Naive B cell (primary cell): ENCODE measurements at regions not wholly inside any gene's neighbourhood (a gene's known extent, or its start where the extent isn't known, plus 50 kb on each side); places are given as distances from the start of the nearest gene placed in this dataset.

ENCODE experiments used
- ATAC-seq, 2 donors: fragments of 150-1000 bp; cut with Tn5 transposase; 2 replicates each; pipeline ENCODE4 v1.10.0; 2021; ENCODE audit warnings: low read depth in 2 of 2, mild to moderate bottlenecking in 2 of 2, moderate library complexity in 2 of 2
- DNase-seq: peaks from one replicate; pipeline ENCODE4 v3.0.0; 2022
- H3K27ac Mint-ChIP-seq, 6 donors: one replicate each; pipeline ENCODE4 v1.8.0; 2020 to 2022; ENCODE audit warnings: mild to moderate bottlenecking in 6 of 6, mixed read lengths in 6 of 6, moderate library complexity in 5 of 6, inconsistent platforms in 2 of 6
- H3K27me3 Mint-ChIP-seq, 3 donors: one replicate each; pipeline ENCODE4 v1.8.0; 2021 to 2022; ENCODE audit warnings: mixed read lengths in 3 of 3, mild to moderate bottlenecking in 1 of 3
- H3K36me3 Mint-ChIP-seq, 2 donors: one replicate each; pipeline ENCODE4 v1.8.0; 2020 to 2022; ENCODE audit warnings: mixed read lengths in 2 of 2, inconsistent platforms in 1 of 2, mild to moderate bottlenecking in 1 of 2
- H3K4me1 Mint-ChIP-seq, 3 donors: one replicate each; pipeline ENCODE4 v1.8.0; 2020 to 2022; ENCODE audit warnings: mixed read lengths in 3 of 3, inconsistent platforms in 1 of 3, mild to moderate bottlenecking in 1 of 3, moderate library complexity in 1 of 3
- H3K4me3 Mint-ChIP-seq, 8 donors: one replicate each; pipeline ENCODE4 v1.8.0; 2020 to 2022; ENCODE audit warnings: mild to moderate bottlenecking in 8 of 8, mixed read lengths in 8 of 8, moderate library complexity in 8 of 8, inconsistent platforms in 2 of 8
- H3K9me3 Mint-ChIP-seq, 7 donors: one replicate each; pipeline ENCODE4 v1.8.0; 2020 to 2022; ENCODE audit warnings: mixed read lengths in 7 of 7, mild to moderate bottlenecking in 5 of 7, inconsistent platforms in 2 of 7, moderate library complexity in 1 of 7

DNA sequence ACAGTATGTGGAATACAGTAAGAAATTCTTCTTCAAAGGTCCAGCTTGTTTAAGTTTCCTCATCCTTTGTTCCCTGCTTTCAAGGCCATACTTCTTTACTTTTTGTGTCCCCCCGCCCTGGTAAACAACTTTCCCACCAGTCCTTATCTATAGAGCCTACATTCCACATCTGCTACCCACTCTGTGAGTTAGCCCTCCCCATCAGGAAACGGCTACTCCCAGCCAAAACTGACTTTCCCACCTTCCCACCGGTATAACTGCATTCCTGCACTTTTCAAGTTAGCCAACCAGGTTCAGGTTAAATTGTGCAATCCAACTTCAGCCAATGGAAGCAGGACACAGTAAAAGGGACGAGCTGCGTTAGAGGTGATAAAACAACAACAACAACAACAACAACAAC, 186.9 kb downstream of the DDX3Y start:
- no peak for ATAC-seq
- H3K4me1 Mint-ChIP-seq = no peaks in the 10 kb centered on the region

DNA sequence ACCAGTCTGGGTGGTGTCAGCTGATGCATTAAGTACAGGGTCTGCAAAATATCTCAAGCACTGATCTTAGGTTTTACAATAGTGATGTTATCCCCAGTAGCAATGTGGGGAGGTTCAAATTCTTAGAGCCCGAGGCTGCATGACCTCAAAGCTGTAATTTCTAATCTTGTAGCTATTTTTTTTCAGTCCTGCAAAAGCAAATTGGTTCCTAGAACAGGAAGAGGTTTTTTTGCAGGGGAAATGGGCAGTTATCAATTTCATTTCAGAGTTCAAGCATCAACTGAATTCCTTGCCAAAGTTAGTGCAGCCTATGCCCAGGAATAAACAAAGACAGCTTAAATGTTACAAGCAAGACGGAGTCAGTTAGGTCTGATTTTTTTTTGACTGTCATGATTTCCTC, 188.3 kb downstream of the DDX3Y start:
- no peaks in the 10 kb centered on the region for H3K36me3 Mint-ChIP-seq

More for the DNA sequence above, 186.9 kb downstream of the DDX3Y start:
- H3K4me3 Mint-ChIP-seq = no peak overlapping the region
- no peak overlapping the region for H3K27ac Mint-ChIP-seq
- H3K36me3 Mint-ChIP-seq = no peaks in the 10 kb centered on the region
- peaks cover 0 to 5% (median 0%) of the 10 kb centered on the region in 3 donors for H3K27me3 Mint-ChIP-seq
- peaks cover 0 to 9% (median 0%) of the 10 kb centered on the region in 7 donors for H3K9me3 Mint-ChIP-seq
- no peak for DNase-seq

DNA sequence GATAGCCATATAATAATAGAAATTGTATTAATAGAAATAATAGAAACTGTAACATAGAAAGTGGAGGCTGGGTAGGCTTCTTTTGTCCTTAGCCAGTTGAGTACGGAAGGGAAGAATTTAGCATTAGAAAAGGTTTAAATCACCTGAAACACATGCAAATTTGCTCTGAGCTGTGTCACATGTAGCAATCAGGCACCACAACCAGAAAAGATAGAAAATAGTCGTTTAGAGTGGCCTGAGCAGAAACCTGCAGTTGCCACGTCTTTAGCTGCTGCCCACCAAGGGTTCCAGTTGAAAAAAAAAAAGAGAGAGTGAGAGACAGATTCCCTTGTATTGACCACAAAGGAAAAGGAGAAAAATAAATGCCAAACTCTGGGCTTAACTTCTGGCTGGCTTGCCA, 188.8 kb downstream of the DDX3Y start:
- ATAC-seq (no peak), DNase-seq (no peak)
- Mint-ChIP-seq H3K4me1 (no peaks in the 10 kb centered on the region), H3K4me3 (no peak overlapping the region), H3K36me3 (no peaks in the 10 kb centered on the region), H3K27me3 (peaks cover 0 to 5% (median 0%) of the 10 kb centered on the region in 3 donors), H3K27ac (no peak overlapping the region), H3K9me3 (peaks cover 0 to 7% (median 0%) of the 10 kb centered on the region in 7 donors)

More for the DNA sequence above, 188.3 kb downstream of the DDX3Y start:
- Mint-ChIP-seq H3K4me1 (no peaks in the 10 kb centered on the region), H3K27ac (no peak overlapping the region), H3K9me3 (peaks cover 0 to 9% (median 0%) of the 10 kb centered on the region in 7 donors), H3K27me3 (peaks cover 0 to 5% (median 0%) of the 10 kb centered on the region in 3 donors), H3K4me3 (no peak overlapping the region)
- no peak for ATAC-seq
- no peak for DNase-seq

DNA sequence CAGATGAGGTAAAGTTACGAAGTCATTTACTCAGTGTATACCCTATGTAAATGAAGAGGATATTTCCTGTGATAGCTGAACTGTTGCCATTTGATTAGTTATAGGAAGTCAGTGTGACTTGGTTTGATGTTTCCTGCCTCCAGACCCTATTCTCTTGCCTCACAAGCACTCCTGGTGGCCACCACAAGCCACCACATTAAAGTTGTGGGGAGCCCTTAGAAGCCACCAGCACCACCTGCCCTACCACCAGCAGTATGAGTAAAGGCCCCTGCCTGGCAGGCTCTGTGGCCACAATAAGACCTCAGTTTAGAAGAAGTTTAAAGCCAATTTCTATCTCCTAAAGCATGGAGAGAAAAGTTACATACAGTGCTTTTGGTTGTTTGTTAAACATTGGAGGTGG, 189.7 kb downstream of the DDX3Y start:
- no peaks in the 10 kb centered on the region for H3K4me1 Mint-ChIP-seq
- H3K27ac Mint-ChIP-seq = no peak overlapping the region
- DNase-seq (no peak), ATAC-seq (no peak)
- H3K36me3 Mint-ChIP-seq = no peaks in the 10 kb centered on the region
- peaks cover 0 to 5% (median 0%) of the 10 kb centered on the region in 3 donors for H3K27me3 Mint-ChIP-seq
- H3K9me3 Mint-ChIP-seq = peaks cover 0 to 7% (median 0%) of the 10 kb centered on the region in 7 donors
- no peak overlapping the region for H3K4me3 Mint-ChIP-seq

DNA sequence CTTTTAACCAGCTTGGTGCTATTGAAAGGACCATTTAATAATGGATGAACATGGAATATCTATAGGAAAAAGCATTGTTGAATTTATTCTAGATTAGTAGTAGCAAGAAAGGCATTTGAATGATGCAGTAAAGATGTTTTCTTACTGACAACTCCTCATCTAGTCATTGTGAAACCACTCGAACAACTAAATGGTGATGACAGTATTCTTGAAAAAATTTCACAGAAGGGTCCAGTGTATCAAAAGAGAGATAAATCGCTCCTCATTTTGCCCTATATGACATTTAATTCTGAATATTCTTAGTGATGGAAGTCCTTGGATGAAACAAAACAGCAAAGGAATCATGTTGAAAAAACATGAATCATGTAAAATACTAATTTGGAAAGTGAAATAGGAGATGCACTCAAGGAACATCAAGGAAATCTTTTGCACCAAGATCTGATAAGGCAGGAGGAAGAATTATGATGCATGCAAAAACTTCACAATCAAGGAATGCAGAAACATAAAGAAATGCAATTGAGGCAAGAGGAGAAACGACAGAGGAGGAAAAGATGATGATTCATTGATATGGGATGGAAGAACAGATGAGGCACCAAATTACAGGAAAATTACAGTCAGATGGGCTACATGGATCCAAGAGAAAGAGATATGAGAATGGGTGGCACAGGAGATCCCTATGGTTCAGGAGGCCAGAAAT, 190.4 kb downstream of the DDX3Y start:
- Mint-ChIP-seq H3K9me3 (peaks cover 0 to 7% (median 0%) of the 10 kb centered on the region in 7 donors), H3K4me3 (no peak overlapping the region), H3K27ac (no peak overlapping the region), H3K36me3 (no peaks in the 10 kb centered on the region), H3K27me3 (peaks cover 0 to 5% (median 0%) of the 10 kb centered on the region in 3 donors), H3K4me1 (no peaks in the 10 kb centered on the region)
- no peak for DNase-seq
- no peak for ATAC-seq

DNA sequence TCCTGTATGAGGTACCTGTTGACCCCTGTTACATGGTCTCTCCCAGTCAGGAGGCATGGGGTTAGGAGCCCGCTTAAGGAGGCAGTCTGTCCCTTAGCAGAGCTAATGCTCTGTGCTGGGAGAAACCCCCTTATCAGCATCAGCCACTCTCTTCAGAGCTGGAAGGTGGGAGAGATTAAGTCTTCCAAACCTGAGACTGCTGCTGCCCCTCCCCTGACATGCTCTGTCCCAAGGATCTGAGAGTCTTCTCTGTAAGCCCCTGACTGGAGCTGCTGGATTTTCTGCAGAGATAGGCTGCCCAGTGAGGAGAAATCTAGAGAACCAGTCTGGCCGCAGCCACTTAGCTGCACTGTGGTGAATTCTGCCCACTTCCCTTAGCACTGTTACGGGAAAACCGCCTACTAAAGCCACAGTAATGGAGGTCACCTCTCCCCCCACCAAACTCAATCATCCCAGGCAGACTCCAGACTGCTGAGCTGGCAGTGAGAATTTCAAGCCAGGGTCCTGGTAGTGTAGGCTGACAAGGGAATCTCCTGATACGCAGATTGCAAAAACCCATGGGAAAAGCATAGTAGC, 222.3 kb downstream of the DDX3Y start:
- Mint-ChIP-seq H3K4me1 (no peaks in the 10 kb centered on the region), H3K27ac (no peak overlapping the region), H3K9me3 (peaks cover 0 to 1% (median 0%) of the 10 kb centered on the region in 7 donors), H3K27me3 (peaks cover 0 to 5% (median 0%) of the 10 kb centered on the region in 3 donors), H3K4me3 (no peak overlapping the region), H3K36me3 (no peaks in the 10 kb centered on the region)
- ATAC-seq (no peak), DNase-seq (no peak)

DNA sequence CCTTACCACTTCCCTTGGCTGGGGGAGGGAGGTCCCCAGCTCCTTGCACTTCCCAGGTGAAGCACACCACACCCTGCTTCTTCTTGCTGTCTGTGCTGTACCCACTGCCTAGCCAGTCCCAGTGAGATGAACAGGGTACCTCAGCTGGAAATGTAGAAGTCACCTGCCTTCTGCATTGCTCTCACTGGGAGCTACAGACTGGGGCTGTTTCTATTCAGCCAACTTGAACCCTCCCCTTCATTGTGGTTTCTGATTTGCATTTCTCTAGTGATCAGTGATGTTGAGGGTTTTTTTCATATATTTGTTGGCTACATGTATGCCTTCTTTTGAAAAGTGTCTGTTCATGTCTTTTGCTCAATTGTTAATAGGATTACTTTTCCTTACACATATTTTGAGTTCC, 222.8 kb downstream of the DDX3Y start:
- Mint-ChIP-seq H3K9me3 (peaks cover 0 to 1% (median 0%) of the 10 kb centered on the region in 7 donors), H3K27me3 (peaks cover 0 to 5% (median 0%) of the 10 kb centered on the region in 3 donors), H3K36me3 (no peaks in the 10 kb centered on the region), H3K27ac (no peak overlapping the region), H3K4me1 (no peaks in the 10 kb centered on the region), H3K4me3 (no peak overlapping the region)
- no peak for DNase-seq
- no peak for ATAC-seq

DNA sequence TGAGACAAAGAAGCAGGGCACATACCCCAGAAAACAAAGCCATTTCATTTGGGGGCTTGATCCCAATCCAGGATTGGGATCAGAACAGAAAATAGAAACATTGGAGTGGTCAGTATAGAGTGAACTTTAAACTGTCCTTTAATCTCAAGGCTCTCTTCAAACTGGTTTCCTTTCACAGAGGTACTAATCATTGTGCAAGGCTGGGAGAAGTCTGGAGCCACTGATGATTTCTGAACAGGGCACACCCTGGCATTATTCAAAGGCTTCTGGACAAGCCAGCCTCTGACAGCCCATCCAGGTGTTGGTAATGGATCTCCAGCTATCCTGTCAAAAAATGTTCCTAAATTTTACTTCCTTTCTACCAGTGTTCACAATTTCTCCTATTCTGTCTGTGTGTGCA, 244.5 kb downstream of the DDX3Y start:
- H3K4me1 Mint-ChIP-seq = no peaks in the 10 kb centered on the region
- no peaks in the 10 kb centered on the region for H3K36me3 Mint-ChIP-seq
- DNase-seq (no peak), ATAC-seq (no peak)
- no peaks in the 10 kb centered on the region for H3K9me3 Mint-ChIP-seq
- no peaks in the 10 kb centered on the region for H3K27me3 Mint-ChIP-seq
- no peak overlapping the region for H3K27ac Mint-ChIP-seq
- peak overlapping the region in 2 of 8 donors; percentile 56 to 65 for H3K4me3 Mint-ChIP-seq

DNA sequence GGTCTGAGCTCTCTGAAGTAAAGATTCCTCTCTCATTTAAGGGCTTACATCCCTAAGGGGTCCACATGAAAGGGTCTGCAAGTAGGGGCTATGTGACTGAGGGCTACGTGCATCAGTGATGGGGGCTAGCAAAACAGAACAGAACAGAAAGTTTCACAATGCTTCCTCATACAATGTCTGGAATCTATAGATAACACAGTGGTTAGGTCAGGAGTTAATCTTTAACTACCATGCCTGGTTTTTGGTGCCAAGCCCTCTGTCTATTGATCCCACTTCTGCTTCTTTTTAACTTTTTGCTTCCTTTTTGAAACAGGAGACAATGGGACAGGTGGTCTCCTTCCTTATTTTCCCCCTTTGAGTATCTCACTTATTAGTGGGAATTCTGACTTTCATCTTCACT, 263.0 kb downstream of the DDX3Y start:
- no peaks in the 10 kb centered on the region for H3K27me3 Mint-ChIP-seq
- ATAC-seq (no peak), DNase-seq (no peak)
- H3K36me3 Mint-ChIP-seq = no peaks in the 10 kb centered on the region
- peaks cover 0 to 4% (median 0%) of the 10 kb centered on the region in 7 donors for H3K9me3 Mint-ChIP-seq
- H3K4me3 Mint-ChIP-seq = no peak overlapping the region
- H3K27ac Mint-ChIP-seq = no peak overlapping the region
- H3K4me1 Mint-ChIP-seq = no peaks in the 10 kb centered on the region

DNA sequence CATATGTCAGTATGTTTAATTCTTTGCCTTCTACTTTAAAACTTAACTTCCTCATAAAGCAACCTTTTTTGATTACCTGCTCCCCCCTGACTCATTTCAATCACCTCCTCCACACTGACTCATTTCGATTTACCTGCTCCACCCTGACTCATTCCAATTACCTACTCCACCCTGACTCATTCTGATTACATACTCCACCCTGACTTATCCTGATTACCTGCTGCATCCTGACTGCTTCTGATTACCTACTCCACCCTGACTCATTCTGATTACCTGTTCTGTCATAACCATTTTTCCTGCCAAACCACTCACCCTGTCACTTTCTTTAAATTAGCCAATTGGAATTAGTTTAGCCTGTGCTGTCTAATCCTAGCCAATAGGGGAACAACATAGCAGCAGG, 263.6 kb downstream of the DDX3Y start:
- H3K27ac Mint-ChIP-seq = no peak overlapping the region
- H3K4me1 Mint-ChIP-seq = no peaks in the 10 kb centered on the region
- peaks cover 0 to 4% (median 0%) of the 10 kb centered on the region in 7 donors for H3K9me3 Mint-ChIP-seq
- DNase-seq = no peak
- H3K4me3 Mint-ChIP-seq = no peak overlapping the region
- H3K27me3 Mint-ChIP-seq = no peaks in the 10 kb centered on the region
- no peaks in the 10 kb centered on the region for H3K36me3 Mint-ChIP-seq
- no peak for ATAC-seq
